Epithelial cell of prostate (primary cell): ENCODE measurements at regions not wholly inside any gene's neighbourhood (a gene's known extent, or its start where the extent isn't known, plus 50 kb on each side); places are given as distances from the start of the nearest gene placed in this dataset.

Experiments
- DNase-seq: peaks from one replicate; pipeline ENCODE4 v3.0.0-alpha.2; 2011; ENCODE audit warnings: low read depth, low spot score
- H3K27ac ChIP-seq: fragments of 450-650 bp; 2 replicates; pipeline ENCODE4 v1.5.1; 2017; ENCODE audit warnings: mild to moderate bottlenecking

GRCh38 chr2:200051611-200051945 is 96.2 kb downstream of the MAIP1 start:
- no peak for DNase-seq
- H3K27ac ChIP-seq = no peak overlapping the region

- no peak for DNase-seq
- no peak overlapping the region for H3K27ac ChIP-seq
Measured at GRCh38 chr2:200052627-200053026, 97.2 kb downstream of the MAIP1 start.

GRCh38 chr2:200054681-200055468 is 99.5 kb downstream of the MAIP1 start:
- no peak overlapping the region for H3K27ac ChIP-seq
- no peak for DNase-seq

- no peak for DNase-seq
- H3K27ac ChIP-seq = no peak overlapping the region
Measured at GRCh38 chr2:200056105-200056504, 100.7 kb downstream of the MAIP1 start.

- DNase-seq = no peak
- no peak overlapping the region for H3K27ac ChIP-seq
Measured at GRCh38 chr2:200063155-200063554, 107.8 kb downstream of the MAIP1 start.

GRCh38 chr2:200064879-200065278 is 109.5 kb downstream of the MAIP1 start:
- no peak for DNase-seq
- H3K27ac ChIP-seq = no peak overlapping the region

GRCh38 chr2:200065477-200065876 is 110.1 kb downstream of the MAIP1 start:
- H3K27ac ChIP-seq = no peak overlapping the region
- no peak for DNase-seq

- DNase-seq = no peak
- H3K27ac ChIP-seq = no peak overlapping the region
Measured at GRCh38 chr2:200066417-200066816, 111.0 kb downstream of the MAIP1 start.

GRCh38 chr2:200068642-200069041 is 113.3 kb downstream of the MAIP1 start:
- no peak overlapping the region for H3K27ac ChIP-seq
- DNase-seq = no peak

- peak; percentile 53 for DNase-seq
- H3K27ac ChIP-seq = peak overlapping the region; percentile 71
Measured at GRCh38 chr2:200077210-200077650, 121.8 kb downstream of the MAIP1 start.

- DNase-seq = no peak
- H3K27ac ChIP-seq = peak overlapping the region; percentile 71
Measured at GRCh38 chr2:200077838-200078237, 122.5 kb downstream of the MAIP1 start.

- DNase-seq = no peak
- no peak overlapping the region for H3K27ac ChIP-seq
Measured at GRCh38 chr2:200079356-200079755, 124.0 kb downstream of the MAIP1 start.

- no peak for DNase-seq
- H3K27ac ChIP-seq = no peak overlapping the region
Measured at GRCh38 chr2:200081236-200081635, 125.9 kb downstream of the MAIP1 start.

- H3K27ac ChIP-seq = no peak overlapping the region
- DNase-seq = no peak
Measured at GRCh38 chr2:200081811-200082210, 126.4 kb downstream of the MAIP1 start.

- DNase-seq = no peak
- no peak overlapping the region for H3K27ac ChIP-seq
Measured at GRCh38 chr2:200084036-200084435, 128.7 kb downstream of the MAIP1 start.

- H3K27ac ChIP-seq = no peak overlapping the region
- DNase-seq = no peak
Measured at GRCh38 chr2:200086911-200087310, 131.5 kb downstream of the MAIP1 start.

GRCh38 chr2:200087451-200087850 is 132.1 kb downstream of the MAIP1 start:
- no peak for DNase-seq
- no peak overlapping the region for H3K27ac ChIP-seq

- DNase-seq = no peak
Measured at GRCh38 chr2:200089040-200089755, 133.8 kb downstream of the MAIP1 start.

GRCh38 chr2:200089756-200090109 is 134.4 kb downstream of the MAIP1 start:
- DNase-seq = no peak
- no peak overlapping the region for H3K27ac ChIP-seq

More at GRCh38 chr2:200089040-200089755, 133.8 kb downstream of the MAIP1 start:
- no peak overlapping the region for H3K27ac ChIP-seq

GRCh38 chr2:200090683-200091082 is 135.3 kb downstream of the MAIP1 start:
- no peak for DNase-seq
- H3K27ac ChIP-seq = no peak overlapping the region

GRCh38 chr2:200091126-200091525 is 135.7 kb downstream of the MAIP1 start:
- no peak for DNase-seq
- H3K27ac ChIP-seq = no peak overlapping the region

GRCh38 chr2:200092235-200092634 is 136.9 kb downstream of the MAIP1 start:
- H3K27ac ChIP-seq = no peak overlapping the region
- no peak for DNase-seq
